GM12878 (cell line): ENCODE measurements at regions not wholly inside any gene's neighbourhood (a gene's known extent, or its start where the extent isn't known, plus 50 kb on each side); places are given as distances from the start of the nearest gene placed in this dataset.

ENCODE experiments used
- ATAC-seq: fragments of 200-7000 bp; cut with Tn5 transposase; 3 replicates; pipeline ENCODE4 v1.9.1; 2020; ENCODE audit warnings: mild to moderate bottlenecking, moderate library complexity
- BruUV-seq: library from RNA; stranded (reverse); fragments of 400-500 nt; replicated peaks from 2 replicates; lab custom pipeline; 2021; lab: Mats Ljungman, UMichigan
- CTCF ChIA-PET: fragments of 300-600 bp; sonication (Branson Sonifier 250); formaldehyde crosslinking; extraction: SDS; loops from one replicate; lab custom pipeline; 2021; ENCODE audit warnings: inconsistent platforms; lab: Yijun Ruan, JAX
- POLR2A ChIA-PET: fragments of 350-600 bp; formaldehyde crosslinking; extraction: SDS; loops from one replicate; lab custom pipeline; 2021; ENCODE audit warnings: inconsistent platforms; lab: Charles Lee
- RAD21 ChIA-PET: fragments of 300-600 bp; sonication (Branson Sonifier 250); formaldehyde crosslinking; loops from one replicate; lab custom pipeline; 2023; ENCODE audit warnings: antibody characterized with exemption; ENCODE audit not compliant: unreplicated experiment; lab: Charles Lee
- SMC1A ChIA-PET: fragments of 300-600 bp; sonication (Branson Sonifier 250); formaldehyde crosslinking; loops from one replicate; lab custom pipeline; 2023; ENCODE audit not compliant: unreplicated experiment, uncharacterized antibody; lab: Charles Lee
- DNase-seq: peaks from one replicate; pipeline ENCODE4 v3.0.0-alpha.2; 2011; ENCODE audit warnings: low read depth, low spot score
- FAIRE-seq: peaks from 3 replicates; lab custom pipeline; 2011; peaks lifted over from hg19 to GRCh38; lab: Jason Lieb, UNC
- H2AFZ ChIP-seq: 2 replicates; pipeline ENCODE4 v1.6.0; 2011; ENCODE audit warnings: low read depth, low read length, control low read depth; ENCODE audit not compliant: control insufficient read depth
- H3K27ac ChIP-seq: 2 replicates; pipeline ENCODE4 v1.5.1; 2011; ENCODE audit warnings: control low read depth; ENCODE audit not compliant: control insufficient read depth, insufficient read depth
- H3K27me3 ChIP-seq, 2 experiments: replicated peaks in 1 of 2; 2 replicates each; pipeline versions ENCODE4 v1.6.0 to v1.6.1; 2011; ENCODE audit warnings: low read length in 1 of 2; ENCODE audit not compliant: control insufficient read depth in 2 of 2, insufficient read depth in 2 of 2
- H3K36me3 ChIP-seq, 2 experiments: 2 replicates each; pipeline ENCODE4 v1.5.1; 2011; ENCODE audit warnings: low read length in 1 of 2; ENCODE audit not compliant: control insufficient read depth in 2 of 2, insufficient read depth in 2 of 2
- H3K4me1 ChIP-seq: 2 replicates; pipeline ENCODE4 v1.6.1; 2011; ENCODE audit warnings: mild to moderate bottlenecking, low read length, moderate library complexity, mixed read lengths; ENCODE audit not compliant: control insufficient read depth, insufficient read depth
- H3K4me2 ChIP-seq: 2 replicates; pipeline ENCODE4 v1.6.0; 2011; ENCODE audit warnings: control low read depth; ENCODE audit not compliant: control insufficient read depth, insufficient read depth
- H3K4me3 ChIP-seq: fragments of 200-600 bp; sonication (generic); 2 replicates; pipeline ENCODE4 v1.5.1; 2016
- H3K79me2 ChIP-seq: 2 replicates; pipeline ENCODE4 v1.6.0; 2011; ENCODE audit warnings: low read length; ENCODE audit not compliant: control insufficient read depth, insufficient read depth
- H3K9ac ChIP-seq: 2 replicates; pipeline ENCODE4 v1.8.0; 2011; ENCODE audit warnings: low read length, control low read depth, mixed read lengths; ENCODE audit not compliant: control insufficient read depth, insufficient read depth
- H3K9me3 ChIP-seq: replicated peaks from 3 replicates; pipeline ENCODE4 v1.5.1; 2011; ENCODE audit warnings: mild to moderate bottlenecking, low read length; ENCODE audit not compliant: control insufficient read depth, insufficient read depth
- H4K20me1 ChIP-seq: 2 replicates; pipeline ENCODE4 v1.6.0; 2011; ENCODE audit not compliant: control insufficient read depth, insufficient read depth
- BACH1 ChIP-seq: fragments of 450-650 bp; IDR thresholded peaks from 2 replicates; pipeline ENCODE4 v1.6.1; 2017; ENCODE audit warnings: mild to moderate bottlenecking, borderline replicate concordance
- FOXM1 ChIP-seq: IDR thresholded peaks from 2 replicates; pipeline ENCODE4 v1.6.1; 2012; ENCODE audit warnings: low read depth, mild to moderate bottlenecking, inconsistent platforms, low read length, moderate library complexity
- IRF4 ChIP-seq: IDR thresholded peaks from 2 replicates; pipeline ENCODE4 v1.6.1; 2011; ENCODE audit warnings: low read depth, low read length
- TAF1 ChIP-seq: IDR thresholded peaks from 2 replicates; pipeline ENCODE4 v1.6.1; 2011; ENCODE audit warnings: mild to moderate bottlenecking, low read depth, low read length, borderline replicate concordance
- WGBS: methylation state at CpG from one replicate; pipeline ENCODE4 v1.1.6; 2016; ENCODE audit warnings: low lambda C conversion rate; ENCODE audit not compliant: insufficient replicate concordance, insufficient coverage; ENCODE audit errors: missing lambda C conversion rate; 5-methylcytosine and 5-hydroxymethylcytosine counted together
- in situ Hi-C: fragments of 300-500 bp; cut with MboI; formaldehyde crosslinking; loops from 9 replicates; pipeline ENCODE4 v1.14.3; 2018; ENCODE audit warnings: mixed read lengths
- intact Hi-C: fragments of 100-400 bp; cut with micrococcal nuclease; formaldehyde crosslinking; loops from one replicate; pipeline ENCODE4 v1.14.2; 2022; ENCODE audit not compliant: unreplicated experiment
- TF ChIP-seq, protein P1 (sequence below): fragments of 450-650 bp; IDR thresholded peaks from 2 replicates; pipeline ENCODE4 v1.6.1; 2017; ENCODE audit warnings: mild to moderate bottlenecking, moderate library complexity
- TF ChIP-seq, protein P2 (sequence below): fragments of 450-650 bp; IDR thresholded peaks from 2 replicates; pipeline ENCODE4 v1.6.1; 2014; ENCODE audit warnings: mild to moderate bottlenecking

DNA sequence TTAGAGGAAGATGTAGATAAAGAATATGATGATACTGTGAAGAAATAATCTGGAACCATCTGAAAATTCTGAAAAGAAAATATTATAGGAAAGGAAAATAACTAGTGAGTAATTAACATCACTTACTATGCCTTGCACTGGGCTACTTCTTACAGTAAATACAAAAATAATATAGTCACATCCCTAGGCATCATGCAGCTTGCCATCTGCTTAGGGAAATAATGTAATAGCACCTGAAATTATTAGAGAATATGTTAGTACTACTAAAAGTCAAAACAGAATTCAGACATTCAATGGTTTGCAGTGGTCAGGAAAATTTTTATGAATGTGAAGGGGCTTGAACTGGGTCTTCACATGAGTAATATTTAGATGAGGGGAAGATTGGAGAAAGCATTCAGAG, 272.2 kb upstream of the EMCN start (continued):
- TF ChIP-seq, protein P1, sequence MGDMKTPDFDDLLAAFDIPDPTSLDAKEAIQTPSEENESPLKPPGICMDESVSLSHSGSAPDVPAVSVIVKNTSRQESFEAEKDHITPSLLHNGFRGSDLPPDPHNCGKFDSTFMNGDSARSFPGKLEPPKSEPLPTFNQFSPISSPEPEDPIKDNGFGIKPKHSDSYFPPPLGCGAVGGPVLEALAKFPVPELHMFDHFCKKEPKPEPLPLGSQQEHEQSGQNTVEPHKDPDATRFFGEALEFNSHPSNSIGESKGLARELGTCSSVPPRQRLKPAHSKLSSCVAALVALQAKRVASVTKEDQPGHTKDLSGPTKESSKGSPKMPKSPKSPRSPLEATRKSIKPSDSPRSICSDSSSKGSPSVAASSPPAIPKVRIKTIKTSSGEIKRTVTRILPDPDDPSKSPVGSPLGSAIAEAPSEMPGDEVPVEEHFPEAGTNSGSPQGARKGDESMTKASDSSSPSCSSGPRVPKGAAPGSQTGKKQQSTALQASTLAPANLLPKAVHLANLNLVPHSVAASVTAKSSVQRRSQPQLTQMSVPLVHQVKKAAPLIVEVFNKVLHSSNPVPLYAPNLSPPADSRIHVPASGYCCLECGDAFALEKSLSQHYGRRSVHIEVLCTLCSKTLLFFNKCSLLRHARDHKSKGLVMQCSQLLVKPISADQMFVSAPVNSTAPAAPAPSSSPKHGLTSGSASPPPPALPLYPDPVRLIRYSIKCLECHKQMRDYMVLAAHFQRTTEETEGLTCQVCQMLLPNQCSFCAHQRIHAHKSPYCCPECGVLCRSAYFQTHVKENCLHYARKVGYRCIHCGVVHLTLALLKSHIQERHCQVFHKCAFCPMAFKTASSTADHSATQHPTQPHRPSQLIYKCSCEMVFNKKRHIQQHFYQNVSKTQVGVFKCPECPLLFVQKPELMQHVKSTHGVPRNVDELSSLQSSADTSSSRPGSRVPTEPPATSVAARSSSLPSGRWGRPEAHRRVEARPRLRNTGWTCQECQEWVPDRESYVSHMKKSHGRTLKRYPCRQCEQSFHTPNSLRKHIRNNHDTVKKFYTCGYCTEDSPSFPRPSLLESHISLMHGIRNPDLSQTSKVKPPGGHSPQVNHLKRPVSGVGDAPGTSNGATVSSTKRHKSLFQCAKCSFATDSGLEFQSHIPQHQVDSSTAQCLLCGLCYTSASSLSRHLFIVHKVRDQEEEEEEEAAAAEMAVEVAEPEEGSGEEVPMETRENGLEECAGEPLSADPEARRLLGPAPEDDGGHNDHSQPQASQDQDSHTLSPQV = no peak
- TF ChIP-seq TAF1 (no peak), BACH1 (no peak), FOXM1 (no peak)

DNA sequence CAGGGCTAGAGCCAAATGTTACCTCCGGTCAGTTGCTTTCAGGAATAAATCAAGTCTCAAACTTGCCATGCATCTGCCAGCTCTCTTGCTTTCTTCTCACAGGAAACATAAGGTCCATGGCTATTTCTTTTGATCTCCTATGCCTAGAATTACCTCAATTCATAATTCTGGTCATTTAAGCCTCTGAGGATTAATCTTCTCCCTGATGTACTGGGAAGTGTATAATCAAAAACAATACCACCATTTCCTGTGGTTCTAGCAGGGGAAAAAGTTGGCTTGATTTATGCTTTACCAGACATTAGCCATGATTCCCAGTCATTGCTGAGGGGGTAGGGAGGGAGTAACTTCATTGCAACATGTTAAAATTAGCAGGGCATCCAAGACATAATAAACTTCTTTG, 268.7 kb upstream of the EMCN start:
- SMC1A ChIA-PET = no interaction called here
- Histone ChIP-seq H3K4me3 (no peak overlapping the region), H3K79me2 (no peaks in the 10 kb centered on the region), H2AFZ (no peak overlapping the region), H3K27ac (no peak overlapping the region), H3K9me3 (no peaks in the 10 kb centered on the region), H3K4me1 (no peaks in the 10 kb centered on the region), H4K20me1 (no peaks in the 10 kb centered on the region), H3K9ac (no peak overlapping the region), H3K4me2 (no peak overlapping the region), H3K36me3 (no peaks in the 10 kb centered on the region), H3K27me3 (no peaks in the 10 kb centered on the region)
- no TSS peak for BruUV-seq
- in situ Hi-C loops (no loop called here), intact Hi-C loops (no loop called here)
- CTCF ChIA-PET = no interaction called here
- no peak for ATAC-seq
- RAD21 ChIA-PET = no interaction called here
- DNase-seq = no peak
- no peak for FAIRE-seq
- POLR2A ChIA-PET = no interaction called here
- WGBS = 59% methylated on average over 1 of the region's 1 CpG
- TF ChIP-seq, protein P2, sequence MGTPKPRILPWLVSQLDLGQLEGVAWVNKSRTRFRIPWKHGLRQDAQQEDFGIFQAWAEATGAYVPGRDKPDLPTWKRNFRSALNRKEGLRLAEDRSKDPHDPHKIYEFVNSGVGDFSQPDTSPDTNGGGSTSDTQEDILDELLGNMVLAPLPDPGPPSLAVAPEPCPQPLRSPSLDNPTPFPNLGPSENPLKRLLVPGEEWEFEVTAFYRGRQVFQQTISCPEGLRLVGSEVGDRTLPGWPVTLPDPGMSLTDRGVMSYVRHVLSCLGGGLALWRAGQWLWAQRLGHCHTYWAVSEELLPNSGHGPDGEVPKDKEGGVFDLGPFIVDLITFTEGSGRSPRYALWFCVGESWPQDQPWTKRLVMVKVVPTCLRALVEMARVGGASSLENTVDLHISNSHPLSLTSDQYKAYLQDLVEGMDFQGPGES = no peak
- no peak for TF ChIP-seq IRF4
